Retinal pigment epithelial cell (primary cell): ENCODE measurements at regions not wholly inside any gene's neighbourhood (a gene's known extent, or its start where the extent isn't known, plus 50 kb on each side); places are given as distances from the start of the nearest gene placed in this dataset.

Experiments
- DNase-seq: peaks from one replicate; pipeline ENCODE4 v3.0.0-alpha.2; 2010; ENCODE audit warnings: low read depth
- H3K4me3 ChIP-seq: 2 replicates; pipeline ENCODE4 v1.5.1; 2011; ENCODE audit warnings: mild to moderate bottlenecking, low read length, control low read depth, moderate library complexity
- CTCF ChIP-seq: conservative IDR thresholded peaks from 2 replicates; pipeline ENCODE4 v1.5.1; 2011; ENCODE audit warnings: low read depth, low read length, control low read depth, inconsistent platforms

- DNase-seq, result no peak
- no peak for TF ChIP-seq CTCF
These were observed 61.3 kb upstream of the ARID1B start for GRCh38 chr6:156715839-156716238.

GRCh38 chr6:156713548-156713947 lies 63.6 kb upstream of the ARID1B start:
- no peak for TF ChIP-seq CTCF
- H3K4me3 ChIP-seq, result no peak overlapping the region
- DNase-seq, result no peak

More at GRCh38 chr6:156715839-156716238, 61.3 kb upstream of the ARID1B start:
- H3K4me3 ChIP-seq, result no peak overlapping the region

- no peak for TF ChIP-seq CTCF
- H3K4me3 ChIP-seq, result no peak overlapping the region
- DNase-seq, result no peak
These were observed 66.7 kb upstream of the ARID1B start for GRCh38 chr6:156710479-156710878.

GRCh38 chr6:156707818-156708217 lies 69.4 kb upstream of the ARID1B start:
- H3K4me3 ChIP-seq, result no peak overlapping the region

GRCh38 chr6:156703719-156704118 lies 73.5 kb upstream of the ARID1B start:
- no peak for TF ChIP-seq CTCF
- no peak for DNase-seq
- no peak overlapping the region for H3K4me3 ChIP-seq

More at GRCh38 chr6:156707818-156708217, 69.4 kb upstream of the ARID1B start:
- DNase-seq, result no peak
- no peak for TF ChIP-seq CTCF

GRCh38 chr6:156701966-156702365 lies 75.2 kb upstream of the ARID1B start:
- DNase-seq, result no peak
- no peak for TF ChIP-seq CTCF
- H3K4me3 ChIP-seq, result no peak overlapping the region

- no peak overlapping the region for H3K4me3 ChIP-seq
- no peak for DNase-seq
- no peak for TF ChIP-seq CTCF
These were observed 76.6 kb upstream of the ARID1B start for GRCh38 chr6:156700440-156701057.
